IPS-NIHi11 (cell line): ENCODE measurements at regions not wholly inside any gene's neighbourhood (a gene's known extent, or its start where the extent isn't known, plus 50 kb on each side); places are given as distances from the start of the nearest gene placed in this dataset.

Experiments used
- DNase-seq: peaks from one replicate; pipeline ENCODE4 v3.0.0; 2012; ENCODE audit warnings: mixed read lengths, low spot score

DNA sequence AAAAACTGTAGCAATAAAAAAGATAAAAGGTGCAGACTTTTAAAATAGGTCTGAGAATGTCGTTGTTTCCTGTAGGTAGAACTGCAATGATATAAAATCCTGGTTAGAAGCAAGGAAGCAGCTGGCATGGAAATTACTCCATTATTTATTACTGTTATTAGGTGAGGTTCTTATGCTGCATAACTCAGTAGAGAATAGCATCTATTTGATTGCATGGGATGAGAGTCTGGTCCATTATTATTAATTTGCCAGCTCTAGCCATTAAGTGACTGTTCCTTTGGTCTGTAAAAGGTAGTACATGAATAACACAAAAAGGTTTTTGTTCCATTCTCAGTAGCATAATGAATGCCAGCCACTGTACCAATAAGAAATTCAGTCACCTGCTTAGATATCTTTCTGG lies 358.6 kb downstream of the RBM43 start:
- DNase-seq = no peak

DNA sequence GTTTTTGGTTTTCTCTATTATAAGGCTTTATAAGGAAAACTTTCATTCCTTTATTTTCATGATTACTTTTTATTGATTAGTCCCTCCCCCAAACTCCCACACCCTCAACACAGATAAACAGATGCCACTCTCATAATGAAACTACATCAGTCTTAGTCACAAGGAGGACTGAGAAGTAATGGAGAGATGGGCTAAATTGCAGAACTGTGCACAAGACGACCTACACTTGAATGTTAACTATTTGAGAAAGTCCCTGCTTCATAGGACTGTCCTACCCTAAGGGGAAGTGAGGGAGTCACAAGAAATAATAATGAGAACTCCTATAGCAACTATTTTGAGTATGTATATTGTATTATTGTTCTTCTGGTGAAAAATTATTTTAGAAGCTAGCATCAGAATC lies 360.8 kb downstream of the RBM43 start:
- no peak for DNase-seq

- DNase-seq = no peak
Observed at GRCh38 chr2:150895968-150896367, 365.7 kb downstream of the RBM43 start.

GRCh38 chr2:150889141-150889540 lies 372.5 kb downstream of the RBM43 start:
- no peak for DNase-seq

GRCh38 chr2:150888337-150888736 lies 373.3 kb downstream of the RBM43 start:
- no peak for DNase-seq

DNA sequence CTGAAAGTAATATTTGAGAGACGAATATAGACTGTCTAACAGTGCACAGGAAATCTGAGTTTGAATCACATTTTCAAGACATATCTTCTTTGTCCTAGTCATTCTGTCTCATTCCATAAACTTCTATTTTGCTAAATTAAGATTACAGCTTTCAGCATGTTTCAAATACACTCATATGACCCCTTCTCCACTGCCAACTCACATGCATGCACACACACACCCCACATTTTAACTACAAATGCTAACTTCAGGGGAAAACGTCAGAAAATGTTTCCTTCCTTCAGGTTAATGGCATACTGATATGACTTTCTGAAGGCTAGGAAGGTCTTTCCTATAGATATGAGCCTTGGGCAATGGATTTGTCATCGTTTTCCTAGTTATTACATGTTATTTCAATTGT lies 373.7 kb downstream of the RBM43 start:
- DNase-seq = no peak

GRCh38 chr2:150885774-150886386 lies 375.8 kb downstream of the RBM43 start:
- DNase-seq = no peak

- DNase-seq = no peak
Observed at GRCh38 chr2:150885236-150885635, 376.4 kb downstream of the RBM43 start.

GRCh38 chr2:150883613-150883895 lies 378.1 kb downstream of the RBM43 start:
- no peak for DNase-seq

DNA sequence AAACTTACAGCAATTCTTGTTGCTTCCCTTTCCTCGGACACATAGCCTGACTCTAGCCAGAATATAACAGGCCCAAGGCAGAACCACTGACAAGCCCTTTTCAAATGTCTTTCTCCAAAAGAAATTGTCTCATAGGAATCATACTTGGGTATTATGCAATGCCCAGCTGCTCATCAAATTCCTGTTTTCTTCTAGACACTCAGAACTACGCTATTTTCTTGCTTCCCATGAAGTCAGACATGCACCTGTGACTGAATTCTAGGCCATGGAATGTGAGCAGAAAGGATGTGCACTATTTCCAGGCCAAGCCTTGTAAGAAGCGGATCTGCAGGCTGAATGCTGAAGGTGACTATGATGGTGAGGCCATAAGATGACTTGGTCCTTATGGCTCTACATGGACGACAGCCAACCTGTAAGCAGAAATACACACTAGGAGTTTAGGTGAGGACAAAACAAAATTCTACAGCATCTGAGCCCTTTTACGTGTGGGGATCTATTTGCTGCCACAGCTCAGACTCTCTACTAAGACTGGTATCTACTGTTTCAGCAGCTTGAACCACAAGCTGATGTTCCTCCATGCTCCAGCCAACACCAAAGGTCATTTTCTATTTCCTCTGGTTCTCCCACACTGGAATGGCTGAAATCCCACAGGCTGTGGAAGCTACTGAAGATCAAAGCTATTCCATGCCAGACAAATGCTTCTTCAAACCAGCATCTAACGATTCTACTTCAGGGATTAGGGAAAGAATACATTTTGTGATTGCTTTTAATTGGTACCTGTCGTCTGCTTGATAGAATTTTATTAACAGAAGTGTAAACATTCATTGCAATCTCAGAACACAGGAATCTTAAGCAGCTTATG lies 378.7 kb downstream of the RBM43 start:
- DNase-seq = no peak

DNA sequence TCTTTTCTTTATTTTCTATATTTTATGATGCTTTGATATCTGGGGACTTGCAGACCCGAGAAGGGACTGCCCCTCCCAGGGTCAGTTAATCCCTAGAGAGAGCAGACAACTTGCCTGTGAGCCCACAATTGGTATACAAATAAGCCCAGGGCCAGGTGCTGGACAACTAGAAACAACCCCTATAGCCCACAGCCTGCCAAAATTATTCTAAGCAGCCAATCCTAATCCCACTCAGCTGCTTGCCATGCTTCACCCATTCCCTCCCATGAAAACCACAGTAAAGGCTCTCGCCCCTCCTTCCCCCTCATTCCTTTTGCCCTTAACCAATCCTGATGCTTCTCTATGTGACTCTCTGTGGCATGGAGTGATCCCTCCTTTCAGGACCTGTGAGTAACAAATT lies 380.7 kb downstream of the RBM43 start:
- DNase-seq = no peak

DNA sequence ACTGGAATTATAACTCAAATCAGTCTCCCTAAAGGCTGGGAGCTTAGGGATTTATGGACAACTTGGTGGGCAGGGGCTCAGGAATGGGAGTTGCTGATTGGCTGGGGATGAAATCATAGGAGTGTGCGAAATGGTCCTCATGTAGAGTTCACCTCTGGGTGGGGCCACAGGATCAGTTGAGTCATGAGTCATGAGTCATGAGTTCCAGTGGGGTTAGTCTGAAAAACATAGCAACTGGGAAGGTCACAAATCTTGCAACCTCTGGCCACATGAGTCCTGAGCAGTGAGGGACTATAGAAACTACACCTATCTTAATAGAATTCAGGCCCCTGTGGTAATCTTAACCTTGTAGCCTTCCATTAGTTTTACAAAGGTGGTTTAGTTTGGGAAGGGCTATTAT lies 383.3 kb downstream of the RBM43 start:
- DNase-seq = no peak

GRCh38 chr2:150876251-150876950 lies 385.3 kb downstream of the RBM43 start:
- no peak for DNase-seq

DNA sequence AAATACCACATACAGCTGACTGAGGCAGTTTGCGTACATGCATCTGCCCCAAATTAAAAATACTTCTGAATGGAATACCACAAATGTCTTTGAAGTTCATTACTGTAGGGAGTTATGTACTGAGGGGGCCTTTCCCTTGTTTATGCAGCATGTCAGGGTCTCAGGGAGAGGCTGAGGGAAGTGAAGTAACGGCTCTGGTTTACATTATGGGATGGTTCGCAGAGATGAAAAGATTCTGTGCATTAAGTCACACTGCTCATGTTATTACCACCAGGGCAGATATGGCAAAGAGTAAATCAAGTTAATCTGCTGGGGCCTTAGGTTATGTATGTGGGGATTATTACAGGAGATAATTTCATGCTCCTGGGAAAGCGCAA lies 385.9 kb upstream of the RND3 start:
- DNase-seq = no peak

- no peak for DNase-seq
Observed at GRCh38 chr2:150872756-150873395, 385.4 kb upstream of the RND3 start.

DNA sequence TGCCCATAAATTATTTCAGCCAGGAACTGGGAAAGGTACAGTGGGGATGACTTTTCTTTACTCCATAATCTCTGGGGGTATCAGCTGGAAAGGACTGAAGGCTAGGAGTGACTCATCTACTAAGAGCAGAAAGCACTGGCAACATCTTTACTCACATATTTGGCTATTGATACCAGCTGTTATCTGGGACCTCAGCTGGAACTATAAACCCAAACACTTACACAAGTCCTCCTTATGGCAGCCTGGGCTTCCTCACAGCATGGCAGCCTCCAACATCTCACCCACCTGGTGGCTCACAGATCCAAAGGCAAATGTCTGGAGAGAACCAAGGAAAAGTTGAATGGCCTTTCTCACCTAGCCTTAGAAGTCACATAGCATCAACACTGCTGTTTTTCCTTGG lies 379.0 kb upstream of the RND3 start:
- no peak for DNase-seq

DNA sequence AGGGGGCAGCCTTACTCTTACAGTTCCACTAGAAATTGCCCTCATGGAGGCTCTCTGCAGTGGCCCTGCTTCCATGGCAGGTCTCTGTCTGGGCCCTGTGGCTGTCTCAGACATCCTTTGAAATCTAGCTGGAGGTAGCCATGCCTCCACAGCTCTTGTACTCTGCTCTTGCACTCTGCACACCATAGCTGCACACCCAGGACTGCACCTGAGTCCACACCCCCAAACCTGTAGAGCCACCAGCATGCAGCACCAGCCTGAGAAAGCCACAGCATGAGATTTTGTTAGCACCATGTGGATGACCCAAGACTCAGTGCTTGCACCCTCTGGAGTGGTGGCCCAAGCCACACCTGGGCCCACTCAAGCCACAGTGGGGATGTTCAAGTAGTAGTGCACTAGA lies 376.2 kb upstream of the RND3 start:
- no peak for DNase-seq

GRCh38 chr2:150860301-150860700 lies 372.8 kb upstream of the RND3 start:
- DNase-seq = no peak

DNA sequence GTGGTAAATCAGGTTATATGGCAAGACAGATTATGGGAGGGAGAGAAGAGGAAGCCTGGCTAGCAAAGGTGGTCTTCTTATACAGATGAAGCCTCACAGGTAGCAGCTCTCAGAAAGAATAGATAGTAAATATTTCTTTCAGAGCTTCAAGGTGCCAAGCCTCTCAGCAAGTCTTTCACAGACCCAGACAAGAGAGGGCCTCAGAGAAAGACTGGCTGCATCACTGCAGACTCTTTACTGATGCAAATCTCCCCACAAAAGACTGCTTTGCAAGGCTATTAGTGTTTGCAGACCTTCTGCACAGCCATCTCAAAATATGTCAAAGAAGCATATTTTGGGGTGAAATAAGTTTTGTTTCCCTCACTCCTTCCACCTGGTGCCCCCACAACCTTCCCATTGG lies 372.4 kb upstream of the RND3 start:
- no peak for DNase-seq

DNA sequence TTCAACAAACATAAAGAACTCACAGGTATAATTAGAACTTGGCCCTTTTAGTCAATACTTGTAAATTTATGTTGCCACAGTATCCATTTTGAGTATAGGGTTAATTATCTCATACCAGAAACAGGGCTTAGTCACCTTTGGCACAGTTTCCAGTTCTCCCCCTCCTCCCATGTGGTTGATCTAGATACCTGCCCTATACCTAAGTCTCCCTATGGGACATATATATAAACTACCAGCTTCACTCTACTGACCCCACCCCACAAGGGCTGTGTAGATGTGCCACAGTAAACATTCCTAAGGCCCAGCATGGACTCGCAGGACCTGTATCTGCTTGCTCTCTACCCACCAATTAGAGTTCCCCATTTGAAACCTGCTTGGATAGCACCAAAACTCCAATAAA lies 371.7 kb upstream of the RND3 start:
- no peak for DNase-seq

- DNase-seq = no peak
Observed at GRCh38 chr2:150858382-150858781, 370.9 kb upstream of the RND3 start.

DNA sequence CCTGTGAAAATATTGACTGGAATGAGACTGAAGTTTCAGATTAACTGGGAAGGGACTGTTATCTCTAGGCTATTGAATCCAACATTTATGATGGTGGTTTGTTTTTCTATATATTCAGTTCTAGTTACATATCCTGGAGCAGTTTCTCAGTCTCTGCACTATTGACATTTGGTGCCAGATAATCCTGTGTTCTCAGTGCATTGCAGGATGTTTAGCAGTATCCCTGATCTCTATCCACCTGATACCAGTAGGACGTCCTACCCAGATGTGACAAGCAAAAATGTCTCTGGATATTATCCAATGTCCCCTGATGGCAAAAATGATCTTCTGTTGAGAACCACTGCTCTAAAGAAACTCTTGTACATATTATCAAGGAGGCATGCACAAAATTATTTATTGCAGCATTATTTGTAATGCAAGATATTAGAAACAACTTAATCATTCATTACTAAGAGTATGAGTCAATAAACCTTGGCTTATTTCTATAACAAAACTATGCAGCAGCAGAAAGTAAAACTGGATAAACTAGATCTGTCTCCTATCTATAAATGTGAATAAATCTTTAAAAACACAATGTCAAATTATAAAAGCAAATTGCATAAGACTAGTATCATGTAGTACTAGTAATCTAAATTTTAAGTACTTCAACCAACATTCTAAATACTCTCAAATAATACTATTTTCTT lies 369.3 kb upstream of the RND3 start:
- no peak for DNase-seq
